ENCODE measurements at regions not wholly inside any gene's neighbourhood (a gene's known extent, or its start where the extent isn't known, plus 50 kb on each side); places are given as distances from the start of the nearest gene placed in this dataset.

DNA sequence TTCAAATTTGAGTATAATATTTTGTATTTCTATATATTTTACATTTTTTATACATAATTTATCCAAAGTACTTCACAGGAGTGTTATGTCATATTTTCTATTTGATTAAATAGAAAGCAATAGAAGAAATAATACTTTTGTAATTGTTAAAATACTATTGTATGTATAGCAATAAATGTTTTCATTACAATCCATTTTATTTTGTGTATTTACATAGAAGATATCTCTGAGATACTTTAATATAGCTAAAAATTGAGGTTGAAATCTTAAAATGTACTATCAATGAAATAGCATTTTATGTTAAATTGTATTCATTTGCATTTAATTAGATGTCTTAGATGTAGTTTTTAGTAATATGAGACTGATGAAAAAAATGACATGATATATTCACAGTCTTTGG lies 1109.6 kb upstream of the MIR17HG start:
- no peaks in the 10 kb centered on the region for H4K20me1 ChIP-seq (replicated peaks; ENCODE audit: insufficient read depth)
- ATAC-seq (no peak), DNase-seq (ENCODE audit: low spot score) (no peak)
- H3K4me1 Mint-ChIP-seq, result peaks cover 8% of the 10 kb centered on the region; the same call in 2 of the 3 replicates
- H3K27ac ChIP-seq (ENCODE audit: low read depth), result no peak overlapping the region
- H3K4me1 ChIP-seq (ENCODE audit: insufficient read depth), result 0 out of 2 replicates have a peak, but pooled peaks cover 6% of the 10 kb centered on the region
- H3K27me3 Mint-ChIP-seq (ENCODE audit: insufficient read depth, low read depth, poor library complexity), result no peaks in the 10 kb centered on the region
- no peaks in the 10 kb centered on the region for H3K36me3 Mint-ChIP-seq (ENCODE audit: low read depth)
- H3K79me2 ChIP-seq (replicated peaks; ENCODE audit: insufficient read depth), result no peaks in the 10 kb centered on the region
- H3K4me3 ChIP-seq, result no peak overlapping the region
- no peaks in the 10 kb centered on the region for H3K9me3 Mint-ChIP-seq
- no peaks in the 10 kb centered on the region for H3K36me3 ChIP-seq (ENCODE audit: insufficient read depth)
- no peak overlapping the region for H3K4me3 Mint-ChIP-seq
- H3K4me2 ChIP-seq, result no peak overlapping the region
- H3K9me2 ChIP-seq (ENCODE audit: insufficient read depth), result no peaks in the 10 kb centered on the region
- no peak overlapping the region for H3K27ac Mint-ChIP-seq
- H3K27me3 ChIP-seq (ENCODE audit: insufficient read depth), result no peaks in the 10 kb centered on the region
- TF ChIP-seq ZNF114 (CRISPR knock-in tag; IDR thresholded peaks at IDR 0.05) (no peak), CREB1 (CRISPR knock-in tag; IDR thresholded peaks at IDR 0.05; ENCODE audit: low read depth) (no peak), STAT1 (IDR thresholded peaks at IDR 0.05; ENCODE audit: unreplicated experiment) (no peak), POLR2AphosphoS5 (IDR thresholded peaks at IDR 0.05; ENCODE audit: low read depth) (no peak), JUNB (IDR thresholded peaks at IDR 0.05; ENCODE audit: unreplicated experiment) (no peak), NANOG (IDR thresholded peaks at IDR 0.05; ENCODE audit: borderline replicate concordance) (no peak), EZH2phosphoT487 (IDR thresholded peaks at IDR 0.05; ENCODE audit: unreplicated experiment) (no peak), ZNF331 (CRISPR knock-in tag; IDR thresholded peaks at IDR 0.05; ENCODE audit: low read depth) (no peak)
- TF ChIP-seq, protein P1, sequence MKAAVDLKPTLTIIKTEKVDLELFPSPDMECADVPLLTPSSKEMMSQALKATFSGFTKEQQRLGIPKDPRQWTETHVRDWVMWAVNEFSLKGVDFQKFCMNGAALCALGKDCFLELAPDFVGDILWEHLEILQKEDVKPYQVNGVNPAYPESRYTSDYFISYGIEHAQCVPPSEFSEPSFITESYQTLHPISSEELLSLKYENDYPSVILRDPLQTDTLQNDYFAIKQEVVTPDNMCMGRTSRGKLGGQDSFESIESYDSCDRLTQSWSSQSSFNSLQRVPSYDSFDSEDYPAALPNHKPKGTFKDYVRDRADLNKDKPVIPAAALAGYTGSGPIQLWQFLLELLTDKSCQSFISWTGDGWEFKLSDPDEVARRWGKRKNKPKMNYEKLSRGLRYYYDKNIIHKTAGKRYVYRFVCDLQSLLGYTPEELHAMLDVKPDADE (IDR thresholded peaks at IDR 0.05), result no peak
- TF ChIP-seq, protein P2, sequence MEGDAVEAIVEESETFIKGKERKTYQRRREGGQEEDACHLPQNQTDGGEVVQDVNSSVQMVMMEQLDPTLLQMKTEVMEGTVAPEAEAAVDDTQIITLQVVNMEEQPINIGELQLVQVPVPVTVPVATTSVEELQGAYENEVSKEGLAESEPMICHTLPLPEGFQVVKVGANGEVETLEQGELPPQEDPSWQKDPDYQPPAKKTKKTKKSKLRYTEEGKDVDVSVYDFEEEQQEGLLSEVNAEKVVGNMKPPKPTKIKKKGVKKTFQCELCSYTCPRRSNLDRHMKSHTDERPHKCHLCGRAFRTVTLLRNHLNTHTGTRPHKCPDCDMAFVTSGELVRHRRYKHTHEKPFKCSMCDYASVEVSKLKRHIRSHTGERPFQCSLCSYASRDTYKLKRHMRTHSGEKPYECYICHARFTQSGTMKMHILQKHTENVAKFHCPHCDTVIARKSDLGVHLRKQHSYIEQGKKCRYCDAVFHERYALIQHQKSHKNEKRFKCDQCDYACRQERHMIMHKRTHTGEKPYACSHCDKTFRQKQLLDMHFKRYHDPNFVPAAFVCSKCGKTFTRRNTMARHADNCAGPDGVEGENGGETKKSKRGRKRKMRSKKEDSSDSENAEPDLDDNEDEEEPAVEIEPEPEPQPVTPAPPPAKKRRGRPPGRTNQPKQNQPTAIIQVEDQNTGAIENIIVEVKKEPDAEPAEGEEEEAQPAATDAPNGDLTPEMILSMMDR (conservative IDR thresholded peaks at IDR 0.05; ENCODE audit: low read depth in 2 of 2), result no peak
- TF ChIP-seq, protein P3, sequence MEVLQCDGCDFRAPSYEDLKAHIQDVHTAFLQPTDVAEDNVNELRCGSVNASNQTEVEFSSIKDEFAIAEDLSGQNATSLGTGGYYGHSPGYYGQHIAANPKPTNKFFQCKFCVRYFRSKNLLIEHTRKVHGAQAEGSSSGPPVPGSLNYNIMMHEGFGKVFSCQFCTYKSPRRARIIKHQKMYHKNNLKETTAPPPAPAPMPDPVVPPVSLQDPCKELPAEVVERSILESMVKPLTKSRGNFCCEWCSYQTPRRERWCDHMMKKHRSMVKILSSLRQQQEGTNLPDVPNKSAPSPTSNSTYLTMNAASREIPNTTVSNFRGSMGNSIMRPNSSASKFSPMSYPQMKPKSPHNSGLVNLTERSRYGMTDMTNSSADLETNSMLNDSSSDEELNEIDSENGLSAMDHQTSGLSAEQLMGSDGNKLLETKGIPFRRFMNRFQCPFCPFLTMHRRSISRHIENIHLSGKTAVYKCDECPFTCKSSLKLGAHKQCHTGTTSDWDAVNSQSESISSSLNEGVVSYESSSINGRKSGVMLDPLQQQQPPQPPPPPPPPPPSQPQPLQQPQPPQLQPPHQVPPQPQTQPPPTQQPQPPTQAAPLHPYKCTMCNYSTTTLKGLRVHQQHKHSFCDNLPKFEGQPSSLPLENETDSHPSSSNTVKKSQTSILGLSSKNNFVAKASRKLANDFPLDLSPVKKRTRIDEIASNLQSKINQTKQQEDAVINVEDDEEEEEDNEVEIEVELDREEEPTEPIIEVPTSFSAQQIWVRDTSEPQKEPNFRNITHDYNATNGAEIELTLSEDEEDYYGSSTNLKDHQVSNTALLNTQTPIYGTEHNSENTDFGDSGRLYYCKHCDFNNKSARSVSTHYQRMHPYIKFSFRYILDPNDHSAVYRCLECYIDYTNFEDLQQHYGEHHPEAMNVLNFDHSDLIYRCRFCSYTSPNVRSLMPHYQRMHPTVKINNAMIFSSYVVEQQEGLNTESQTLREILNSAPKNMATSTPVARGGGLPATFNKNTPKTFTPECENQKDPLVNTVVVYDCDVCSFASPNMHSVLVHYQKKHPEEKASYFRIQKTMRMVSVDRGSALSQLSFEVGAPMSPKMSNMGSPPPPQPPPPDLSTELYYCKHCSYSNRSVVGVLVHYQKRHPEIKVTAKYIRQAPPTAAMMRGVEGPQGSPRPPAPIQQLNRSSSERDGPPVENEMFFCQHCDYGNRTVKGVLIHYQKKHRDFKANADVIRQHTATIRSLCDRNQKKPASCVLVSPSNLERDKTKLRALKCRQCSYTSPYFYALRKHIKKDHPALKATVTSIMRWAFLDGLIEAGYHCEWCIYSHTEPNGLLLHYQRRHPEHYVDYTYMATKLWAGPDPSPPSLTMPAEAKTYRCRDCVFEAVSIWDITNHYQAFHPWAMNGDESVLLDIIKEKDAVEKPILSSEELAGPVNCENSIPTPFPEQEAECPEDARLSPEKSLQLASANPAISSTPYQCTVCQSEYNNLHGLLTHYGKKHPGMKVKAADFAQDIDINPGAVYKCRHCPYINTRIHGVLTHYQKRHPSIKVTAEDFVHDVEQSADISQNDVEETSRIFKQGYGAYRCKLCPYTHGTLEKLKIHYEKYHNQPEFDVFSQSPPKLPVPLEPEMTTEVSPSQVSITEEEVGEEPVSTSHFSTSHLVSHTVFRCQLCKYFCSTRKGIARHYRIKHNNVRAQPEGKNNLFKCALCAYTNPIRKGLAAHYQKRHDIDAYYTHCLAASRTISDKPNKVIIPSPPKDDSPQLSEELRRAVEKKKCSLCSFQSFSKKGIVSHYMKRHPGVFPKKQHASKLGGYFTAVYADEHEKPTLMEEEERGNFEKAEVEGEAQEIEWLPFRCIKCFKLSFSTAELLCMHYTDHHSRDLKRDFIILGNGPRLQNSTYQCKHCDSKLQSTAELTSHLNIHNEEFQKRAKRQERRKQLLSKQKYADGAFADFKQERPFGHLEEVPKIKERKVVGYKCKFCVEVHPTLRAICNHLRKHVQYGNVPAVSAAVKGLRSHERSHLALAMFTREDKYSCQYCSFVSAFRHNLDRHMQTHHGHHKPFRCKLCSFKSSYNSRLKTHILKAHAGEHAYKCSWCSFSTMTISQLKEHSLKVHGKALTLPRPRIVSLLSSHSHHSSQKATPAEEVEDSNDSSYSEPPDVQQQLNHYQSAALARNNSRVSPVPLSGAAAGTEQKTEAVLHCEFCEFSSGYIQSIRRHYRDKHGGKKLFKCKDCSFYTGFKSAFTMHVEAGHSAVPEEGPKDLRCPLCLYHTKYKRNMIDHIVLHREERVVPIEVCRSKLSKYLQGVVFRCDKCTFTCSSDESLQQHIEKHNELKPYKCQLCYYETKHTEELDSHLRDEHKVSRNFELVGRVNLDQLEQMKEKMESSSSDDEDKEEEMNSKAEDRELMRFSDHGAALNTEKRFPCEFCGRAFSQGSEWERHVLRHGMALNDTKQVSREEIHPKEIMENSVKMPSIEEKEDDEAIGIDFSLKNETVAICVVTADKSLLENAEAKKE (CRISPR knock-in tag; IDR thresholded peaks at IDR 0.05), result no peak
- H3F3A ChIP-seq (replicated peaks; ENCODE audit: low read depth), result no peaks in the 10 kb centered on the region
- no peak overlapping the region for H2AFZ ChIP-seq

All from GM23338 (cell line).